ENCODE measurements at regions not wholly inside any gene's neighbourhood (a gene's known extent, or its start where the extent isn't known, plus 50 kb on each side); places are given as distances from the start of the nearest gene placed in this dataset.

GRCh38 chr2:62379566-62379965 lies 126.4 kb downstream of the TMEM17 start:
- H3K4me1 Mint-ChIP-seq, result no peaks in the 10 kb centered on the region
- Histone ChIP-seq H3K9me3 (replicated peaks in 1 of 2; ENCODE audit: control insufficient read depth in 1 of 2, insufficient read depth in 1 of 2, low read length in 2 of 2) (no peaks in the 10 kb centered on the region), H3K9ac (ENCODE audit: insufficient read depth, low read length, poor library complexity, severe bottlenecking) (no peak overlapping the region), H3K4me3 (replicated peaks in 1 of 3; ENCODE audit: low read depth in 2 of 3, low read length in 3 of 3) (no peak overlapping the region), H3K4me1 (ENCODE audit: control insufficient read depth in 1 of 2, insufficient read depth in 2 of 2, low read length in 2 of 2) (no peaks in the 10 kb centered on the region), H2AFZ (ENCODE audit: insufficient read depth, low read depth, low read length, poor library complexity, severe bottlenecking) (no peak overlapping the region), H3K36me3 (replicated peaks in 1 of 2; ENCODE audit: control insufficient read depth in 1 of 2, insufficient read depth in 2 of 2, low read length in 2 of 2) (no peaks in the 10 kb centered on the region), H3K79me2 (ENCODE audit: insufficient read depth, low read length) (no peaks in the 10 kb centered on the region), H3K27ac (ENCODE audit: low read depth in 1 of 2, low read length in 2 of 2) (no peak overlapping the region), H3K4me2 (replicated peaks; ENCODE audit: extremely low read depth, low read length, poor library complexity, severe bottlenecking) (no peak overlapping the region), H3K27me3 (ENCODE audit: control insufficient read depth in 2 of 2, insufficient read depth in 2 of 2, low read length in 2 of 2) (no peaks in the 10 kb centered on the region), H4K20me1 (ENCODE audit: insufficient read depth, low read length) (no peaks in the 10 kb centered on the region)
- intact Hi-C loops (cut with micrococcal nuclease), result no loop called here
- 0% methylated on average over 1 of the region's 2 CpGs for WGBS (ENCODE audit: insufficient coverage)
- no peak for TF ChIP-seq CTCF (IDR thresholded peaks at IDR 0.05)
- H3K27me3 Mint-ChIP-seq (ENCODE audit: low read depth in 3 of 3), result peaks cover 0 to 2% (median 0%) of the 10 kb centered on the region in 3 donors
- no peak overlapping the region for H3K27ac Mint-ChIP-seq
- H3K9me3 Mint-ChIP-seq, result peaks cover 0 to 4% (median 1%) of the 10 kb centered on the region in 7 donors
- H3K36me3 Mint-ChIP-seq, result no peaks in the 10 kb centered on the region
- DNase-seq, result no peak
- H3K4me3 Mint-ChIP-seq, result no peak overlapping the region

- H3K4me2 ChIP-seq (replicated peaks; ENCODE audit: extremely low read depth, low read length, poor library complexity, severe bottlenecking), result no peak overlapping the region
- peaks cover 5 to 13% of the 10 kb centered on the region in 2 donors for H3K9me3 ChIP-seq (replicated peaks in 1 of 2; ENCODE audit: control insufficient read depth in 1 of 2, insufficient read depth in 1 of 2, low read length in 2 of 2)
- no peaks in the 10 kb centered on the region for H4K20me1 ChIP-seq (ENCODE audit: insufficient read depth, low read length)
- H3K36me3 Mint-ChIP-seq, result peaks cover 0 to 8% of the 10 kb centered on the region in 2 donors
- no peak for DNase-seq
- H2AFZ ChIP-seq (ENCODE audit: insufficient read depth, low read depth, low read length, poor library complexity, severe bottlenecking), result no peak overlapping the region
- no peaks in the 10 kb centered on the region for H3K4me1 Mint-ChIP-seq
- H3K9ac ChIP-seq (ENCODE audit: insufficient read depth, low read length, poor library complexity, severe bottlenecking), result no peak overlapping the region
- no peak overlapping the region for H3K4me3 Mint-ChIP-seq
- no peak overlapping the region for H3K4me3 ChIP-seq (replicated peaks in 1 of 3; ENCODE audit: low read depth in 2 of 3, low read length in 3 of 3)
- WGBS (ENCODE audit: insufficient coverage), result no CpG with 5 or more reads among the region's 1 CpG
- no peak for TF ChIP-seq CTCF (IDR thresholded peaks at IDR 0.05)
- no peaks in the 10 kb centered on the region for H3K27me3 ChIP-seq (ENCODE audit: control insufficient read depth in 2 of 2, insufficient read depth in 2 of 2, low read length in 2 of 2)
- intact Hi-C loops (cut with micrococcal nuclease), result no loop called here
- no peak overlapping the region for H3K27ac ChIP-seq (ENCODE audit: low read depth in 1 of 2, low read length in 2 of 2)
- no peaks in the 10 kb centered on the region for H3K4me1 ChIP-seq (ENCODE audit: control insufficient read depth in 1 of 2, insufficient read depth in 2 of 2, low read length in 2 of 2)
- no peak overlapping the region for H3K27ac Mint-ChIP-seq
- H3K79me2 ChIP-seq (ENCODE audit: insufficient read depth, low read length), result no peaks in the 10 kb centered on the region
- H3K27me3 Mint-ChIP-seq (ENCODE audit: low read depth in 3 of 3), result peaks cover 0 to 2% (median under 1%) of the 10 kb centered on the region in 3 donors
- peaks cover 10 to 18% (median 14%) of the 10 kb centered on the region in 7 donors for H3K9me3 Mint-ChIP-seq
- no peaks in the 10 kb centered on the region for H3K36me3 ChIP-seq (replicated peaks in 1 of 2; ENCODE audit: control insufficient read depth in 1 of 2, insufficient read depth in 2 of 2, low read length in 2 of 2)
Measured at GRCh38 chr2:62375113-62375420, 130.9 kb downstream of the TMEM17 start.

All from CD14-positive monocyte (primary cell).